ENCODE measurements at regions not wholly inside any gene's neighbourhood (a gene's known extent, or its start where the extent isn't known, plus 50 kb on each side); places are given as distances from the start of the nearest gene placed in this dataset.

DNA sequence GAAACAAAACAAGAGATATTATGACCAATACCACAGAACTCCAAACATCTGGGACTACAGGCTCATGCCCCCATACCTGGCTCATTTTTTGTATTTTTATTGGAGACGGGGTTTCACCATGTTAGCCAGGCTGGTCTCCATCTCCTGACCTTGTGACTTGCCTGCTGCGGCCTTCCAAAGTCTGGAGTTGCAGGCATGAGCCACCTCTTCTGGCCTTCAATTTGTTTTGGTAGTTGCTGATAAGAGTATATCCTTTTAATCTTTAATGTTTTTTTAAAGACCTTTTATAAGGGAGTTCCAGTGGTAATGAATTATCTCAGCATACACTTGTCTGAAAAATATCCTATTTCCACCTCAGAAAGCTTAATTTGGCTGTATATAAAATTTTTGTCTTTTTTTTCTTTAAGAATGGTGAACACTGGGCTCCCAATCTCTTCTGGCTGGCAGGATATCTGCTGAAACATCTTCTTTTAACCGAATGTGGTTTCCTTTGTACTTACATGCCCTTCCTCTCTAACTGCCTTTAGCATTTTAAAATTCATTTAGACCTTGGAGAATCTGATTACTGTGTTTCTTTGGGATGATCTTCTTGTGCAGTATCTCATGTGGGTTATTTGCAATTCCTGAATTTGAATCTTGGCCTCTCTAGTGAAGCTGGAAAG is 112.1 kb upstream of the KDM5D start:
- TF ChIP-seq, protein P1, sequence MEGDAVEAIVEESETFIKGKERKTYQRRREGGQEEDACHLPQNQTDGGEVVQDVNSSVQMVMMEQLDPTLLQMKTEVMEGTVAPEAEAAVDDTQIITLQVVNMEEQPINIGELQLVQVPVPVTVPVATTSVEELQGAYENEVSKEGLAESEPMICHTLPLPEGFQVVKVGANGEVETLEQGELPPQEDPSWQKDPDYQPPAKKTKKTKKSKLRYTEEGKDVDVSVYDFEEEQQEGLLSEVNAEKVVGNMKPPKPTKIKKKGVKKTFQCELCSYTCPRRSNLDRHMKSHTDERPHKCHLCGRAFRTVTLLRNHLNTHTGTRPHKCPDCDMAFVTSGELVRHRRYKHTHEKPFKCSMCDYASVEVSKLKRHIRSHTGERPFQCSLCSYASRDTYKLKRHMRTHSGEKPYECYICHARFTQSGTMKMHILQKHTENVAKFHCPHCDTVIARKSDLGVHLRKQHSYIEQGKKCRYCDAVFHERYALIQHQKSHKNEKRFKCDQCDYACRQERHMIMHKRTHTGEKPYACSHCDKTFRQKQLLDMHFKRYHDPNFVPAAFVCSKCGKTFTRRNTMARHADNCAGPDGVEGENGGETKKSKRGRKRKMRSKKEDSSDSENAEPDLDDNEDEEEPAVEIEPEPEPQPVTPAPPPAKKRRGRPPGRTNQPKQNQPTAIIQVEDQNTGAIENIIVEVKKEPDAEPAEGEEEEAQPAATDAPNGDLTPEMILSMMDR (IDR thresholded peaks at IDR 0.05) = no peak
- no peaks in the 10 kb centered on the region for H3K27me3 ChIP-seq
- H3K9me3 ChIP-seq = no peaks in the 10 kb centered on the region
- H3K36me3 ChIP-seq = no peaks in the 10 kb centered on the region
- H3K4me3 ChIP-seq (ENCODE audit: low read depth in 1 of 2, low read length in 1 of 2) = no peak overlapping the region
- H3K4me1 ChIP-seq (ENCODE audit: control insufficient read depth in 1 of 2, insufficient read depth in 1 of 2, low read depth in 1 of 2, low read length in 1 of 2) = no peaks in the 10 kb centered on the region
- H3K27ac ChIP-seq = no peak overlapping the region

DNA sequence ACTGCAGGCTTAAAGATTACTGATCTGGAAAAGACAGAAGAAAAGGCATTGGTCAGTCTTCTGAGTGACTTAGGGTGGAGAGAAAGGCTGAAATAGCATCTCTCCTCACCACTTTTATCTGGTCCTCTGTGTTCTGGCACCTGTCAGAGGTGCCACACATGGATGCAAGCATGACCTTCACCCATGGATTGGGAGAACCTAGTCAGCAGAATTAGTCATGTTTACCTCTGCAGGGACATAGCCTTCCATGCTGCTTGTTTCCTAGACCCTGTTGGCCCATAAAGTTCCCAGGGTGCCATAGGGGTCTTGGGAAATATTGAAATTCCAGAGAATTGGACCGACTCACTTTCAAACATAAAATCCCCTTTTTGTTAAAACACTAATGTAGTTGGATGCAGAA is 98.4 kb upstream of the KDM5D start:
- H3K9me3 ChIP-seq = no peaks in the 10 kb centered on the region
- H3K4me1 ChIP-seq (ENCODE audit: control insufficient read depth in 1 of 2, insufficient read depth in 1 of 2, low read depth in 1 of 2, low read length in 1 of 2) = no peaks in the 10 kb centered on the region
- no peaks in the 10 kb centered on the region for H3K36me3 ChIP-seq
- TF ChIP-seq, protein P1 (IDR thresholded peaks at IDR 0.05) = no peak
- H3K27ac ChIP-seq = no peak overlapping the region
- H3K27me3 ChIP-seq = no peaks in the 10 kb centered on the region
- no peak overlapping the region for H3K4me3 ChIP-seq (ENCODE audit: low read depth in 1 of 2, low read length in 1 of 2)

DNA sequence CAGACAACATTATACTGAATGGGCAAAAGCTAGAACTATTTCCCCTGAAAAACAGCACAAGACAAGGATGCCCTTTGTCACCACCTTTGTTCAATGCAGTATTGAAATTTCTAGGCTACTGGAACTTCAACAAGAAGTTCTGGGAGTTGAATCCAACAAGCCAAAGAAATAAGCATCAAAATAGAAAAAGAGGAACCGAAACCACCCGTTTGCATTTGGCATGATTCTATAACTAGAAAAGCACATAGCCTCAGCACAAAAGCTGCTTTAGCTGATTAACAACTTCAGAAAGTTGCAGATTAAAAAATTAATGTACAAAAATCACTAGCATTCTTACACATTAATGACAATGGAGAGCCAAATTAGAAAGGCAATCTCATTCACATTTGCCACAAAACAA is 79.6 kb upstream of the KDM5D start:
- Histone ChIP-seq H3K36me3 (no peaks in the 10 kb centered on the region), H3K27me3 (no peaks in the 10 kb centered on the region), H3K27ac (no peak overlapping the region), H3K4me1 (ENCODE audit: control insufficient read depth in 1 of 2, insufficient read depth in 1 of 2, low read depth in 1 of 2, low read length in 1 of 2) (no peaks in the 10 kb centered on the region), H3K9me3 (no peaks in the 10 kb centered on the region), H3K4me3 (ENCODE audit: low read depth in 1 of 2, low read length in 1 of 2) (no peak overlapping the region)
- TF ChIP-seq, protein P1 (IDR thresholded peaks at IDR 0.05) = no peak

DNA sequence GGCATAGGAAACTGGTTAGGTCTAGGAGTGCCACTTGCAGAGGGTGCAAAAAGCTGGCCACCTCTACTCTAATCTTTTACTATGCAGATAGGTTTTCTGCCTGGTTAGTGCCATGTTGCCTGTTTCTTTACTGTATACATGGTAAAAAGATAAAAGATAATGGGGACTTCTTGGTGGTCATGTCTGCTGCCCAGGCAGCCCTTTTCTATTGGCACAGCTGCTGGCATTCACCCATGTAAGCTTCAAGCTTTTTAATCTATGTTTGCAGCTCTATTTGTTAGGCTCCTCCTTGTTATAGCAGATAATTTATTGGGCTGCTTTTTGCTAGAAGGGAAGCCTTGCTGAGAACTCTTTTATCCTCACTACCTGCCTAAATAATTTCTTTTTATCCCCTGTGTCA is 74.0 kb upstream of the KDM5D start:
- H3K9me3 ChIP-seq = no peaks in the 10 kb centered on the region

DNA sequence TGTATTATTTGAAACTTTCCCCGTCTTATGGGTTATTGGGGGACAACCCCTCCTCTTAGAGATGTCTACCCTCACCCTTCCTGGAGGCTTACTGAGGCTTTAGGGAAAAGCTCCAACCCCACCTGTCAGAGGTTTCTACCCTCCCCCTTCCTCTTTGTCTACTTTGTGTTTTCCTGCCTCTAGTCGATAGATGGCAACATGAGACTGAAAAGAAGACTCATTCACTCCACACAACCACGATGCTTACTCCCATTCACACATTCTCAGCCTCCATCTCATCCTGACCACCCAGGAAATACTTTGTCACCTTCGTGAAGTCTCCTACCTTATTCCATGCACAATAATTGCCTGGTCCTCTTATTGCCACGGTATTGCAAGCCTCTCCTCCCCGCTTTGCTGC is 72.4 kb upstream of the KDM5D start:
- TF ChIP-seq, protein P1 (IDR thresholded peaks at IDR 0.05) = no peak
- no peak overlapping the region for H3K27ac ChIP-seq
- no peaks in the 10 kb centered on the region for H3K36me3 ChIP-seq
- H3K27me3 ChIP-seq = no peaks in the 10 kb centered on the region
- no peak overlapping the region for H3K4me3 ChIP-seq (ENCODE audit: low read depth in 1 of 2, low read length in 1 of 2)
- peaks cover 0 to 4% of the 10 kb centered on the region in 2 experiments for H3K4me1 ChIP-seq (ENCODE audit: control insufficient read depth in 1 of 2, insufficient read depth in 1 of 2, low read depth in 1 of 2, low read length in 1 of 2)
- H3K9me3 ChIP-seq = no peaks in the 10 kb centered on the region

More for the DNA sequence above, 74.0 kb upstream of the KDM5D start:
- H3K4me3 ChIP-seq (ENCODE audit: low read depth in 1 of 2, low read length in 1 of 2) = no peak overlapping the region
- no peaks in the 10 kb centered on the region for H3K27me3 ChIP-seq
- H3K27ac ChIP-seq = no peak overlapping the region
- H3K36me3 ChIP-seq = no peaks in the 10 kb centered on the region
- TF ChIP-seq, protein P1 (IDR thresholded peaks at IDR 0.05) = no peak
- peaks cover 0 to 4% of the 10 kb centered on the region in 2 experiments for H3K4me1 ChIP-seq (ENCODE audit: control insufficient read depth in 1 of 2, insufficient read depth in 1 of 2, low read depth in 1 of 2, low read length in 1 of 2)
